Tibial nerve (tissue), 4 donors: ENCODE measurements at regions not wholly inside any gene's neighbourhood (a gene's known extent, or its start where the extent isn't known, plus 50 kb on each side); places are given as distances from the start of the nearest gene placed in this dataset.
A peak's percentile ranks its signal among the peaks of the same experiment; 100 is the strongest.
"Not testable (repeated sequence)": the region's sequence is repeated elsewhere in the genome, so short reads cannot be mapped to it uniquely, and the experiment has no call there.

Source experiments
- DNase-seq, 2 donors: peaks; one replicate each; pipeline ENCODE4 v3.0.0-alpha.2; 2019; ENCODE audit warnings: low spot score in 2 of 2
- H3K27ac ChIP-seq, 4 donors: fragments of 200-600 bp; sonication (generic) in 3 of 4; one replicate each; pipeline ENCODE4 v1.5.1; 2017 to 2019; ENCODE audit warnings: mild to moderate bottlenecking in 1 of 4
- H3K27me3 ChIP-seq, 2 donors: fragments of 200-600 bp; sonication (generic) in 1 of 2; one replicate each; pipeline versions ENCODE4 v1.5.1 to v1.6.0; 2017 to 2019
- H3K36me3 ChIP-seq, 3 donors: fragments of 200-600 bp; sonication (generic); one replicate each; pipeline ENCODE4 v1.5.1; 2018 to 2019
- H3K4me1 ChIP-seq, 4 donors: fragments of 200-600 bp; sonication (generic) in 3 of 4; one replicate each; pipeline ENCODE4 v1.5.1; 2017 to 2019
- H3K4me3 ChIP-seq, 4 donors: fragments of 200-600 bp; sonication (generic) in 3 of 4; one replicate each; pipeline ENCODE4 v1.5.1; 2017 to 2019; ENCODE audit warnings: mild to moderate bottlenecking in 1 of 4, moderate library complexity in 1 of 4
- H3K9me3 ChIP-seq, 4 donors: fragments of 200-600 bp; sonication (generic) in 3 of 4; one replicate each; pipeline ENCODE4 v1.5.1; 2017 to 2019
- EP300 ChIP-seq, 2 donors: sonication (generic); formaldehyde crosslinking; IDR thresholded peaks; one replicate each; pipeline ENCODE4 v1.6.1; 2017; ENCODE audit warnings: antibody characterized with exemption in 2 of 2, mild to moderate bottlenecking in 1 of 2
- POLR2A ChIP-seq, 2 donors: fragments of 450-650 bp; IDR thresholded peaks; one replicate each; pipeline ENCODE4 v1.6.1; 2017; ENCODE audit warnings: antibody characterized with exemption in 2 of 2, mild to moderate bottlenecking in 2 of 2, moderate library complexity in 2 of 2
- WGBS, 2 donors: methylation state at CpG; one replicate each; pipeline ENCODE4 v1.1.5; 2018; 5-methylcytosine and 5-hydroxymethylcytosine counted together
- TF ChIP-seq, protein P1 (sequence below), 5 experiments: fragments of 200-600 bp in 3 of 5; fragments of 450-650 bp in 2 of 5; sonication (generic) in 3 of 5; IDR thresholded peaks; one replicate each; pipeline ENCODE4 v1.5.1; 2016 to 2019; ENCODE audit warnings: antibody characterized with exemption in 5 of 5, mild to moderate bottlenecking in 3 of 5, moderate library complexity in 2 of 5

DNA sequence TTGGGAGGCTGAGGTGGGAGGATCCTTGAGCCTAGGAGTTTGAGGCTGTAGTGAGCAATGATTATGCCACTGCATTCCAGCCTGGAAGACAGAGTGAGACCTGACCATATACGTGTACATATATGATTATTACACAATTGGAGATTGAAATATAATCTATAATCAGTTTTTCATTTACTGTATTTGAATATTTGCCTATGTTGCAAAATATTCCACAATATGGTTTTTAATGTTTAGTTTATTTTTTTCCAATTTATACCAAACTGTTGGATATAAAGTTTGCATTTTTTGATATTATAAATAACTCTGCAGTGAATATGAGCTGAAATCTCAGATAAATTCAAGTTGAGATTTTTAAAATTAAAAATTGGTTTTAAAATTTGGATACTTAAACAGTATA is 79.6 kb upstream of the SIRPG start:
- Histone ChIP-seq H3K9me3 (no peaks in the 10 kb centered on the region), H3K27ac (no peak overlapping the region), H3K4me3 (no peak overlapping the region), H3K4me1 (peaks cover 0 to 11% (median 0%) of the 10 kb centered on the region in 4 donors), H3K27me3 (no peaks in the 10 kb centered on the region), H3K36me3 (no peaks in the 10 kb centered on the region)
- TF ChIP-seq, protein P1, sequence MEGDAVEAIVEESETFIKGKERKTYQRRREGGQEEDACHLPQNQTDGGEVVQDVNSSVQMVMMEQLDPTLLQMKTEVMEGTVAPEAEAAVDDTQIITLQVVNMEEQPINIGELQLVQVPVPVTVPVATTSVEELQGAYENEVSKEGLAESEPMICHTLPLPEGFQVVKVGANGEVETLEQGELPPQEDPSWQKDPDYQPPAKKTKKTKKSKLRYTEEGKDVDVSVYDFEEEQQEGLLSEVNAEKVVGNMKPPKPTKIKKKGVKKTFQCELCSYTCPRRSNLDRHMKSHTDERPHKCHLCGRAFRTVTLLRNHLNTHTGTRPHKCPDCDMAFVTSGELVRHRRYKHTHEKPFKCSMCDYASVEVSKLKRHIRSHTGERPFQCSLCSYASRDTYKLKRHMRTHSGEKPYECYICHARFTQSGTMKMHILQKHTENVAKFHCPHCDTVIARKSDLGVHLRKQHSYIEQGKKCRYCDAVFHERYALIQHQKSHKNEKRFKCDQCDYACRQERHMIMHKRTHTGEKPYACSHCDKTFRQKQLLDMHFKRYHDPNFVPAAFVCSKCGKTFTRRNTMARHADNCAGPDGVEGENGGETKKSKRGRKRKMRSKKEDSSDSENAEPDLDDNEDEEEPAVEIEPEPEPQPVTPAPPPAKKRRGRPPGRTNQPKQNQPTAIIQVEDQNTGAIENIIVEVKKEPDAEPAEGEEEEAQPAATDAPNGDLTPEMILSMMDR (IDR thresholded peaks at IDR 0.05), result no peak
- no peak for TF ChIP-seq EP300 (IDR thresholded peaks at IDR 0.05)
- no peak for TF ChIP-seq POLR2A (IDR thresholded peaks at IDR 0.05)
- WGBS, 2 donors, result 80 to 91% methylated on average over 1 of the region's 1 CpG
- DNase-seq, result no peak

- no peak overlapping the region for H3K4me3 ChIP-seq
- TF ChIP-seq EP300 (IDR thresholded peaks at IDR 0.05) (no peak), POLR2A (IDR thresholded peaks at IDR 0.05) (no peak)
- TF ChIP-seq, protein P1 (IDR thresholded peaks at IDR 0.05), result no peak
- H3K36me3 ChIP-seq, result no peaks in the 10 kb centered on the region
- WGBS, 2 donors, result 85 to 87% methylated on average over 17 to 34 of the region's 35 CpGs
- peaks cover 0 to 11% (median 0%) of the 10 kb centered on the region in 4 donors for H3K4me1 ChIP-seq
- DNase-seq, result no peak
- no peaks in the 10 kb centered on the region for H3K27me3 ChIP-seq
- H3K9me3 ChIP-seq, result no peaks in the 10 kb centered on the region
- H3K27ac ChIP-seq, result no peak overlapping the region
Measured at GRCh38 chr20:1735417-1736089, 78.0 kb upstream of the SIRPG start.

DNA sequence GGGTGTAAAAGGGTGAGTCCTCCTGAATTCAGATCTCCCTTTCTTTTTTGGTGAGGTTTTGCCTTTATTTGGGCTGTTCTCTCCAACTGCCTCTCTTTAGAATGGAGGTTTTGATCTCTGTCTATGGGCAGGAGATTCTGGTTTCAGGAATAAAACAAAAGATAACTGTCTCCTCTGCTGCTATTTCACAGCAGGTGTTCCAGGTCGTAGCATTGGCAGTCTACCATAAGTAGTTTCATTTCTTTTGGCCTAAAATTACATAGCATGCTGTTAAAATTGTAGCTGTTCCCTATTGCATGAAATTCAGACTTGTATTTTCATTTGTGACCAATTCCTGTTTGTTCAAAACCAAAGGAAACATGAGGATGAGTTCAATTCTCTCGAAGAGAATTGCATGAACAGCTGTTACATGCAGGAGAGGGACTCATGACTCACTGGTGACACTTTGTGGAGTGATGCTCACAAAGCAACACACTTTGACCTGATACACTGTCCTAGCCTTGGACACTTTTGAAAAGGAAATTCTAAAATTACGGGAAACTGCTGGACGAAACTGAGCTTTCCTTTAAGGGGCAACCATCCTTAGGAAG is 76.8 kb upstream of the SIRPG start:
- Histone ChIP-seq H3K27ac (no peak overlapping the region), H3K4me3 (no peak overlapping the region), H3K4me1 (peaks cover 0 to 11% (median 0%) of the 10 kb centered on the region in 4 donors), H3K9me3 (no peaks in the 10 kb centered on the region), H3K36me3 (no peaks in the 10 kb centered on the region), H3K27me3 (no peaks in the 10 kb centered on the region)
- TF ChIP-seq, protein P1 (IDR thresholded peaks at IDR 0.05), result peak in 1 of 5 experiments; percentile 7
- TF ChIP-seq POLR2A (IDR thresholded peaks at IDR 0.05), result no peak
- no peak for DNase-seq
- 30 to 42% methylated on average over 4 of the region's 4 CpGs for WGBS, 2 donors

DNA sequence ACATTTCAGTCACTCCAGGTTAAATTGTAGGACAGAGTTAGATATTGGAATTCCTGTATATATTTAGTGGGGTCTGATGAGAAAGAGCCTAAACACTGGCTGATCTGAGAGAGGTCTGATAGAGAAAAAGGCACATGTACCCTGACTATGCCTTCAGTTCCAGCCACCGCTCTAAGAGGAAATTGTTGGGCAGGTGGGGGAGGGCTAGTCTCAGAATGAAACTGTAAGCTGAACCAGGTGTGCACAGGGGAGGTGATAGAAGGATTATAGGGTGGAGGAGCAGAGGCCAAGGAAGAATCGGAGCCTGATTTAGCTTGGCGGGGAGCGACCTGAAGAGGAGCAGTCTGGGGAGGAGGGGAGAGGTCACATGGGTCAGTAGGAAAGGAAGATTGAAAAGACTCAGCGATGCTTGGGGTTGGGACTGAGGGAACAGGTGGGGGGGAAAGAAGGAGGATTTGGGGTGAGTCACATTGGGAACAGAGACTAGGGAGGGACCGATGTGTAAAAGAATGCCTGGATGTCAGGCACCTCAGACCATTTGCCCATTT is 74.3 kb upstream of the SIRPG start:
- not testable (repeated sequence) for DNase-seq, H3K27me3 ChIP-seq, H3K36me3 ChIP-seq, H3K27ac ChIP-seq, H3K4me3 ChIP-seq, H3K9me3 ChIP-seq
- WGBS, 2 donors, result 75 to 80% methylated on average over 6 of the region's 6 CpGs
- peaks cover 0 to 11% (median 0%) of the 10 kb centered on the region in 4 donors for H3K4me1 ChIP-seq

DNA sequence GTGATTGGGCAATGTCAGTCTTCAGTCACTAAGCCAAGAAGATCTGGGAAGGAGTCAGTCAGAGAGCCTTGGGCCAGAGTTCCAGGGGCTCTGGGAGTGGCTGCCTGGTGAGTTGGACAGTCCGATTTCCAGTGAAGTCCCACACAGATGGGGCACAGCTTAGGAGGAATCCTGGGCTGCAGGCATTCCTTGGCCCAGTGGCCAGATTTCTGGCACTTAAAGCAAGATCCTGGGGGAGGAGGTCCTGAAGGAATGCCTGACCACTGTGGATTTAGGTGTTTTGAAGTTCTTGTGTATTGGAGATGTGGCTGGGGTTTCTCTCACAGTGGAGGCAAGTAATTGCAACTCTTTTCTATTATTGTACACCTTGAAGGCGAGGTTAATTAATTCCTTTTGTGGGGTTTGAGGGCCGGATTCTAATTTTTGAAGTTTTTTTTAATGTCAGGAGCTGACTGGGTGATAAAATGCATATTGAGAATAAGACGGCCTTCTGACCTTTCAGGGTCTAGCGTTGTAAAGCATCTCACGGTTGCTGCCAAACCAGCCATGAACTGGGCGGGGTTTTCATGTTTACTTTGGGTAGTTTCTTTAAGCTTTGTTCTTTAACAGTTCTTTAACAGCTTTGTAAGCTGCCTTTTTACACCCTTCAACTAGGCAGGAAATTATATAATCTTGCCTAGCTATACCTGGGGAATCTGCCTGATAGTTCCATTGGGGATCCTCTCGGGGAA is 73.6 kb upstream of the SIRPG start:
- H3K36me3 ChIP-seq, H3K27me3 ChIP-seq, H3K9me3 ChIP-seq, H3K27ac ChIP-seq, DNase-seq, H3K4me3 ChIP-seq: not testable (repeated sequence)
- WGBS, 2 donors, result 40 to 49% methylated on average over 8 of the region's 8 CpGs
- peaks cover 0 to 11% (median 0%) of the 10 kb centered on the region in 4 donors for H3K4me1 ChIP-seq

DNA sequence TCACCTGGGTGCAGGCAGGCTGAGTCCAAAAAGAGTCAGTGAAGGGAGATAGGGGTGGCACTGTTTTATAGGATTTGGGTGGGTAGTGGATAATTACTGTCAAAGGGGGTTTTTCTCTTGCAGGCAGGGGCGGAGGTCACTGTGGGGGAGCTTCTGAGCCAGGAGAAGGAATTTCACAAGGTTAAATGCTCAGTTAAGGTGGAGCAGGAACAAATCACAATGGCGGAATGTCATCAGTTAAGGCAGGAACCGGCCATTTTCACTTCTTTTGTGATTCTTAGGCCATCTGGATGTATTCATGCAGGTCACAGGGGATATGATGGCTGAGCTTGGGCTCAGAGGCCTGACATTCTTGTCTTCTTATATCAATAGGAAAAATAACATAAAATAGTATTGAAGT is 69.7 kb upstream of the SIRPG start:
- 63 to 70% methylated on average over 3 of the region's 3 CpGs for WGBS, 2 donors
- DNase-seq, H3K4me3 ChIP-seq, H3K27ac ChIP-seq, H3K9me3 ChIP-seq, H3K27me3 ChIP-seq, H3K4me1 ChIP-seq, H3K36me3 ChIP-seq: not testable (repeated sequence)
